ENCODE measurements at regions not wholly inside any gene's neighbourhood (a gene's known extent, or its start where the extent isn't known, plus 50 kb on each side); places are given as distances from the start of the nearest gene placed in this dataset.

DNA sequence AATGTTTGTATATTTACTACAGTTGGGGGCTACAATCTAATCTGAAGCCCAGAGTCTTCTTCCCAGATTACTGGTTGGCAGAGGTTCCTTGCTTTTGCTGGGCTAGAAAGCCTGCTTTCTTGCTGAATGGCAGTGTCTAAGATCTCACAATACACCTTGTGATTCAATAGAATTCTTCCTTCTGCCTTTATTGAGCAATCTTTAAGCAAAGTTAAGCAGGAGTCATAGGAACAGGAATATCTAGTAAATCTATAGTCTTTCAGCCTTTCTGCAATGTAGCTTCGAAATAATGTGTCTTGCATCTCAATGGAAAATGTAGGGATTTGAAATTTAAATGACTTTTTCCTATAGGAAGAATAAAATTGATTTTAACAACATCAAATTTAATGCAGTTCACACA lies 346.1 kb downstream of the SLITRK1 start:
- TF ChIP-seq REST (IDR thresholded peaks at IDR 0.05; ENCODE audit: borderline replicate concordance) (no peak), CTCF (IDR thresholded peaks at IDR 0.05; ENCODE audit: poor library complexity, severe bottlenecking) (no peak)
